Epithelial cell of prostate (primary cell): ENCODE measurements at regions not wholly inside any gene's neighbourhood (a gene's known extent, or its start where the extent isn't known, plus 50 kb on each side); places are given as distances from the start of the nearest gene placed in this dataset.
A peak's percentile ranks its signal among the peaks of the same experiment; 100 is the strongest.

Experiments
- DNase-seq: peaks from one replicate; pipeline ENCODE4 v3.0.0-alpha.2; 2011; ENCODE audit warnings: low read depth, low spot score
- H3K27ac ChIP-seq: fragments of 450-650 bp; 2 replicates; pipeline ENCODE4 v1.5.1; 2017; ENCODE audit warnings: mild to moderate bottlenecking

GRCh38 chr18:56197241-56197859 is 441.0 kb downstream of the TXNL1 start:
- DNase-seq, result no peak
- no peak overlapping the region for H3K27ac ChIP-seq

GRCh38 chr18:56196495-56197225 is 441.7 kb downstream of the TXNL1 start:
- no peak overlapping the region for H3K27ac ChIP-seq
- no peak for DNase-seq

- H3K27ac ChIP-seq, result no peak overlapping the region
Observed at GRCh38 chr18:56191334-56191733, 447.1 kb downstream of the TXNL1 start.

GRCh38 chr18:56189615-56190014 is 448.8 kb downstream of the TXNL1 start:
- H3K27ac ChIP-seq, result no peak overlapping the region
- no peak for DNase-seq

More at GRCh38 chr18:56191334-56191733, 447.1 kb downstream of the TXNL1 start:
- no peak for DNase-seq

- no peak for DNase-seq
- no peak overlapping the region for H3K27ac ChIP-seq
Observed at GRCh38 chr18:56188529-56189275, 449.7 kb downstream of the TXNL1 start.

- H3K27ac ChIP-seq, result no peak overlapping the region
- DNase-seq, result no peak
Observed at GRCh38 chr18:56186319-56186718, 452.1 kb downstream of the TXNL1 start.

- H3K27ac ChIP-seq, result no peak overlapping the region
- no peak for DNase-seq
Observed at GRCh38 chr18:56185126-56185525, 453.3 kb downstream of the TXNL1 start.

GRCh38 chr18:56176751-56177150 is 461.6 kb downstream of the TXNL1 start:
- no peak overlapping the region for H3K27ac ChIP-seq
- no peak for DNase-seq

- DNase-seq, result no peak
Observed at GRCh38 chr18:56175330-56176001, 462.9 kb downstream of the TXNL1 start.

GRCh38 chr18:56173542-56174220 is 464.7 kb downstream of the TXNL1 start:
- DNase-seq, result no peak
- H3K27ac ChIP-seq, result no peak overlapping the region

More at GRCh38 chr18:56175330-56176001, 462.9 kb downstream of the TXNL1 start:
- H3K27ac ChIP-seq, result no peak overlapping the region

- DNase-seq, result no peak
- no peak overlapping the region for H3K27ac ChIP-seq
Observed at GRCh38 chr18:56172527-56172926, 465.9 kb downstream of the TXNL1 start.

- no peak overlapping the region for H3K27ac ChIP-seq
- no peak for DNase-seq
Observed at GRCh38 chr18:56171848-56172247, 466.5 kb downstream of the TXNL1 start.

- H3K27ac ChIP-seq, result peak overlapping the region; percentile 78
- DNase-seq, result peak; percentile 61
Observed at GRCh38 chr18:56168049-56168781, 470.2 kb downstream of the TXNL1 start.

- H3K27ac ChIP-seq, result peak overlapping the region; percentile 78
- DNase-seq, result no peak
Observed at GRCh38 chr18:56167366-56167765, 471.0 kb downstream of the TXNL1 start.

GRCh38 chr18:56166914-56167313 is 471.5 kb downstream of the TXNL1 start:
- DNase-seq, result no peak
- no peak overlapping the region for H3K27ac ChIP-seq

- no peak for DNase-seq
- no peak overlapping the region for H3K27ac ChIP-seq
Observed at GRCh38 chr18:56165601-56166355, 472.6 kb downstream of the TXNL1 start.

GRCh38 chr18:56162311-56163265 is 475.8 kb downstream of the TXNL1 start:
- no peak for DNase-seq
- H3K27ac ChIP-seq, result no peak overlapping the region
